ENCODE measurements at regions not wholly inside any gene's neighbourhood (a gene's known extent, or its start where the extent isn't known, plus 50 kb on each side); places are given as distances from the start of the nearest gene placed in this dataset.

- H2AFZ ChIP-seq (ENCODE audit: low read depth, low read length): no peak overlapping the region
- H3F3A ChIP-seq (ENCODE audit: insufficient read depth, low read length, poor library complexity, severe bottlenecking): no peaks in the 10 kb centered on the region
- H3K27me3 ChIP-seq (ENCODE audit: insufficient read depth, low read depth, low read length): no peaks in the 10 kb centered on the region
- H4K20me1 ChIP-seq (ENCODE audit: insufficient read depth): no peaks in the 10 kb centered on the region
- H3K27ac ChIP-seq (ENCODE audit: low read length): no peak overlapping the region
- no peaks in the 10 kb centered on the region for H3K79me2 ChIP-seq (replicated peaks; ENCODE audit: insufficient read depth, low read length)
- H3K4me2 ChIP-seq (ENCODE audit: low read length): no peak overlapping the region
- no peak overlapping the region for H3K4me3 ChIP-seq (ENCODE audit: low read length)
- no peaks in the 10 kb centered on the region for H3K9me3 ChIP-seq (ENCODE audit: low read length)
- H3K9ac ChIP-seq (ENCODE audit: low read length): no peak overlapping the region
- TF ChIP-seq RAD21 (conservative IDR thresholded peaks at IDR 0.05) (no peak), POLR2AphosphoS5 (IDR thresholded peaks at IDR 0.05) (no peak), MXI1 (conservative IDR thresholded peaks at IDR 0.05; ENCODE audit: poor library complexity, severe bottlenecking) (no peak), EP300 (conservative IDR thresholded peaks at IDR 0.05; ENCODE audit: poor library complexity, severe bottlenecking) (no peak), REST (IDR thresholded peaks at IDR 0.05; ENCODE audit: borderline replicate concordance) (no peak), SMC3 (conservative IDR thresholded peaks at IDR 0.05; ENCODE audit: poor library complexity) (no peak), EZH2 (IDR thresholded peaks at IDR 0.05; ENCODE audit: borderline replicate concordance, insufficient read depth, low read length, poor library complexity, severe bottlenecking) (no peak), TAF1 (IDR thresholded peaks at IDR 0.05; ENCODE audit: low read depth) (no peak), CTCF (IDR thresholded peaks at IDR 0.05; ENCODE audit: poor library complexity, severe bottlenecking) (no peak)
- no peaks in the 10 kb centered on the region for H3K36me3 ChIP-seq (ENCODE audit: insufficient read depth, low read length)
- no peaks in the 10 kb centered on the region for H3K9me2 ChIP-seq (ENCODE audit: insufficient read depth, low read length)
Observed at GRCh38 chr6:165936096-165936495, 231.6 kb downstream of the TBXT start.

- Histone ChIP-seq H3K4me2 (ENCODE audit: low read length) (no peak overlapping the region), H4K20me1 (ENCODE audit: insufficient read depth) (no peaks in the 10 kb centered on the region), H2AFZ (ENCODE audit: low read depth, low read length) (no peak overlapping the region), H3K4me3 (ENCODE audit: low read length) (no peak overlapping the region), H3K9ac (ENCODE audit: low read length) (no peak overlapping the region), H3F3A (ENCODE audit: insufficient read depth, low read length, poor library complexity, severe bottlenecking) (no peaks in the 10 kb centered on the region), H3K27me3 (ENCODE audit: insufficient read depth, low read depth, low read length) (no peaks in the 10 kb centered on the region), H3K36me3 (ENCODE audit: insufficient read depth, low read length) (no peaks in the 10 kb centered on the region), H3K27ac (ENCODE audit: low read length) (no peak overlapping the region), H3K9me2 (ENCODE audit: insufficient read depth, low read length) (no peaks in the 10 kb centered on the region), H3K79me2 (replicated peaks; ENCODE audit: insufficient read depth, low read length) (no peaks in the 10 kb centered on the region), H3K9me3 (ENCODE audit: low read length) (no peaks in the 10 kb centered on the region)
- TF ChIP-seq POLR2AphosphoS5 (IDR thresholded peaks at IDR 0.05): no peak
- TF ChIP-seq EZH2 (IDR thresholded peaks at IDR 0.05; ENCODE audit: borderline replicate concordance, insufficient read depth, low read length, poor library complexity, severe bottlenecking): no peak
- no peak for TF ChIP-seq CTCF (IDR thresholded peaks at IDR 0.05; ENCODE audit: poor library complexity, severe bottlenecking)
- no peak for TF ChIP-seq RAD21 (conservative IDR thresholded peaks at IDR 0.05)
- no peak for TF ChIP-seq SMC3 (conservative IDR thresholded peaks at IDR 0.05; ENCODE audit: poor library complexity)
- no peak for TF ChIP-seq EP300 (conservative IDR thresholded peaks at IDR 0.05; ENCODE audit: poor library complexity, severe bottlenecking)
- TF ChIP-seq MXI1 (conservative IDR thresholded peaks at IDR 0.05; ENCODE audit: poor library complexity, severe bottlenecking): no peak
- no peak for TF ChIP-seq REST (IDR thresholded peaks at IDR 0.05; ENCODE audit: borderline replicate concordance)
- no peak for TF ChIP-seq TAF1 (IDR thresholded peaks at IDR 0.05; ENCODE audit: low read depth)
Observed at GRCh38 chr6:165931675-165932074, 236.0 kb downstream of the TBXT start.

All from neural cell (in vitro differentiated cells).